ENCODE measurements at regions not wholly inside any gene's neighbourhood (a gene's known extent, or its start where the extent isn't known, plus 50 kb on each side); places are given as distances from the start of the nearest gene placed in this dataset.
A peak's percentile ranks its signal among the peaks of the same experiment; 100 is the strongest.

GRCh38 chr10:50991456-50992355 lies 82.6 kb upstream of the PRKG1 start:
- H3K4me3 Mint-ChIP-seq: peak overlapping the region; percentile 71
- no peaks in the 10 kb centered on the region for H3K9me3 Mint-ChIP-seq
- H3K4me1 Mint-ChIP-seq: peaks cover 3% of the 10 kb centered on the region
- H3K36me3 Mint-ChIP-seq: no peaks in the 10 kb centered on the region
- H3K27me3 Mint-ChIP-seq: peaks cover 63% of the 10 kb centered on the region
- no peak for DNase-seq
- H3K27ac Mint-ChIP-seq: no peak overlapping the region

GRCh38 chr10:50992356-50992901 lies 81.9 kb upstream of the PRKG1 start:
- Mint-ChIP-seq H3K4me3 (no peak overlapping the region), H3K4me1 (peaks cover 3% of the 10 kb centered on the region), H3K9me3 (no peaks in the 10 kb centered on the region), H3K27ac (no peak overlapping the region), H3K27me3 (peaks cover 60% of the 10 kb centered on the region), H3K36me3 (no peaks in the 10 kb centered on the region)
- no peak for DNase-seq

GRCh38 chr10:50992972-50993766 lies 81.1 kb upstream of the PRKG1 start:
- Mint-ChIP-seq H3K27me3 (peaks cover 54% of the 10 kb centered on the region), H3K36me3 (no peaks in the 10 kb centered on the region), H3K4me1 (peaks cover 3% of the 10 kb centered on the region), H3K9me3 (no peaks in the 10 kb centered on the region), H3K4me3 (peak overlapping the region; percentile 18), H3K27ac (no peak overlapping the region)
- no peak for DNase-seq

- DNase-seq: no peak
- no peak overlapping the region for H3K27ac Mint-ChIP-seq
- H3K27me3 Mint-ChIP-seq: peaks cover 53% of the 10 kb centered on the region
- no peaks in the 10 kb centered on the region for H3K9me3 Mint-ChIP-seq
- no peak overlapping the region for H3K4me3 Mint-ChIP-seq
- H3K36me3 Mint-ChIP-seq: no peaks in the 10 kb centered on the region
- H3K4me1 Mint-ChIP-seq: peaks cover 3% of the 10 kb centered on the region
Measured at GRCh38 chr10:50993771-50994251, 80.5 kb upstream of the PRKG1 start.

- H3K27me3 Mint-ChIP-seq: peaks cover 31% of the 10 kb centered on the region
Measured at GRCh38 chr10:50997461-50997860, 76.8 kb upstream of the PRKG1 start.

GRCh38 chr10:50999163-50999562 lies 75.1 kb upstream of the PRKG1 start:
- Mint-ChIP-seq H3K4me3 (no peak overlapping the region), H3K36me3 (no peaks in the 10 kb centered on the region), H3K27me3 (peaks cover 15% of the 10 kb centered on the region), H3K27ac (no peak overlapping the region), H3K9me3 (no peaks in the 10 kb centered on the region), H3K4me1 (no peaks in the 10 kb centered on the region)
- no peak for DNase-seq

More at GRCh38 chr10:50997461-50997860, 76.8 kb upstream of the PRKG1 start:
- no peak overlapping the region for H3K27ac Mint-ChIP-seq
- no peak overlapping the region for H3K4me3 Mint-ChIP-seq
- no peaks in the 10 kb centered on the region for H3K9me3 Mint-ChIP-seq
- DNase-seq: no peak
- no peaks in the 10 kb centered on the region for H3K4me1 Mint-ChIP-seq
- no peaks in the 10 kb centered on the region for H3K36me3 Mint-ChIP-seq

- H3K27ac Mint-ChIP-seq: no peak overlapping the region
- DNase-seq: no peak
- H3K4me1 Mint-ChIP-seq: no peaks in the 10 kb centered on the region
- no peak overlapping the region for H3K4me3 Mint-ChIP-seq
- no peaks in the 10 kb centered on the region for H3K9me3 Mint-ChIP-seq
- no peaks in the 10 kb centered on the region for H3K36me3 Mint-ChIP-seq
- peaks cover 12% of the 10 kb centered on the region for H3K27me3 Mint-ChIP-seq
Measured at GRCh38 chr10:51000164-51000563, 74.1 kb upstream of the PRKG1 start.

GRCh38 chr10:51000976-51001375 lies 73.3 kb upstream of the PRKG1 start:
- no peaks in the 10 kb centered on the region for H3K36me3 Mint-ChIP-seq
- H3K4me3 Mint-ChIP-seq: no peak overlapping the region
- no peak overlapping the region for H3K27ac Mint-ChIP-seq
- DNase-seq: no peak
- no peaks in the 10 kb centered on the region for H3K4me1 Mint-ChIP-seq
- no peaks in the 10 kb centered on the region for H3K9me3 Mint-ChIP-seq
- peaks cover 7% of the 10 kb centered on the region for H3K27me3 Mint-ChIP-seq

- DNase-seq: no peak
- Mint-ChIP-seq H3K27me3 (peaks cover 7% of the 10 kb centered on the region), H3K27ac (no peak overlapping the region), H3K4me3 (no peak overlapping the region), H3K4me1 (no peaks in the 10 kb centered on the region), H3K36me3 (no peaks in the 10 kb centered on the region), H3K9me3 (no peaks in the 10 kb centered on the region)
Measured at GRCh38 chr10:51001587-51001986, 72.7 kb upstream of the PRKG1 start.

GRCh38 chr10:51002469-51002868 lies 71.8 kb upstream of the PRKG1 start:
- H3K4me1 Mint-ChIP-seq: no peaks in the 10 kb centered on the region
- DNase-seq: no peak
- H3K4me3 Mint-ChIP-seq: no peak overlapping the region
- H3K9me3 Mint-ChIP-seq: no peaks in the 10 kb centered on the region
- no peaks in the 10 kb centered on the region for H3K36me3 Mint-ChIP-seq
- peaks cover 7% of the 10 kb centered on the region for H3K27me3 Mint-ChIP-seq
- H3K27ac Mint-ChIP-seq: no peak overlapping the region

- Mint-ChIP-seq H3K9me3 (no peaks in the 10 kb centered on the region), H3K27ac (no peak overlapping the region), H3K4me1 (no peaks in the 10 kb centered on the region), H3K4me3 (no peak overlapping the region), H3K27me3 (peaks cover 9% of the 10 kb centered on the region), H3K36me3 (no peaks in the 10 kb centered on the region)
- no peak for DNase-seq
Measured at GRCh38 chr10:51004776-51005175, 69.5 kb upstream of the PRKG1 start.

GRCh38 chr10:51005551-51005950 lies 68.7 kb upstream of the PRKG1 start:
- H3K36me3 Mint-ChIP-seq: no peaks in the 10 kb centered on the region
- DNase-seq: no peak
- no peaks in the 10 kb centered on the region for H3K4me1 Mint-ChIP-seq
- no peak overlapping the region for H3K4me3 Mint-ChIP-seq
- H3K9me3 Mint-ChIP-seq: no peaks in the 10 kb centered on the region
- H3K27ac Mint-ChIP-seq: no peak overlapping the region
- H3K27me3 Mint-ChIP-seq: peaks cover 11% of the 10 kb centered on the region

- no peak for DNase-seq
- H3K9me3 Mint-ChIP-seq: no peaks in the 10 kb centered on the region
- H3K27me3 Mint-ChIP-seq: peaks cover 7% of the 10 kb centered on the region
Measured at GRCh38 chr10:51006686-51007085, 67.6 kb upstream of the PRKG1 start.

GRCh38 chr10:51007781-51008180 lies 66.5 kb upstream of the PRKG1 start:
- no peaks in the 10 kb centered on the region for H3K4me1 Mint-ChIP-seq
- H3K4me3 Mint-ChIP-seq: no peak overlapping the region
- no peaks in the 10 kb centered on the region for H3K36me3 Mint-ChIP-seq
- H3K9me3 Mint-ChIP-seq: no peaks in the 10 kb centered on the region
- peaks cover 9% of the 10 kb centered on the region for H3K27me3 Mint-ChIP-seq
- DNase-seq: no peak
- no peak overlapping the region for H3K27ac Mint-ChIP-seq

More at GRCh38 chr10:51006686-51007085, 67.6 kb upstream of the PRKG1 start:
- Mint-ChIP-seq H3K4me3 (no peak overlapping the region), H3K27ac (no peak overlapping the region), H3K36me3 (no peaks in the 10 kb centered on the region), H3K4me1 (no peaks in the 10 kb centered on the region)

GRCh38 chr10:51008346-51008745 lies 65.9 kb upstream of the PRKG1 start:
- DNase-seq: no peak
- Mint-ChIP-seq H3K4me1 (no peaks in the 10 kb centered on the region), H3K9me3 (no peaks in the 10 kb centered on the region), H3K4me3 (no peak overlapping the region), H3K36me3 (no peaks in the 10 kb centered on the region), H3K27me3 (peaks cover 9% of the 10 kb centered on the region), H3K27ac (no peak overlapping the region)

Measured in activated naive CD8-positive, alpha-beta T cell treated with anti-CD3 and anti-CD28 coated beads for 36 hours (primary cell).